ENCODE measurements at regions not wholly inside any gene's neighbourhood (a gene's known extent, or its start where the extent isn't known, plus 50 kb on each side); places are given as distances from the start of the nearest gene placed in this dataset.

DNA sequence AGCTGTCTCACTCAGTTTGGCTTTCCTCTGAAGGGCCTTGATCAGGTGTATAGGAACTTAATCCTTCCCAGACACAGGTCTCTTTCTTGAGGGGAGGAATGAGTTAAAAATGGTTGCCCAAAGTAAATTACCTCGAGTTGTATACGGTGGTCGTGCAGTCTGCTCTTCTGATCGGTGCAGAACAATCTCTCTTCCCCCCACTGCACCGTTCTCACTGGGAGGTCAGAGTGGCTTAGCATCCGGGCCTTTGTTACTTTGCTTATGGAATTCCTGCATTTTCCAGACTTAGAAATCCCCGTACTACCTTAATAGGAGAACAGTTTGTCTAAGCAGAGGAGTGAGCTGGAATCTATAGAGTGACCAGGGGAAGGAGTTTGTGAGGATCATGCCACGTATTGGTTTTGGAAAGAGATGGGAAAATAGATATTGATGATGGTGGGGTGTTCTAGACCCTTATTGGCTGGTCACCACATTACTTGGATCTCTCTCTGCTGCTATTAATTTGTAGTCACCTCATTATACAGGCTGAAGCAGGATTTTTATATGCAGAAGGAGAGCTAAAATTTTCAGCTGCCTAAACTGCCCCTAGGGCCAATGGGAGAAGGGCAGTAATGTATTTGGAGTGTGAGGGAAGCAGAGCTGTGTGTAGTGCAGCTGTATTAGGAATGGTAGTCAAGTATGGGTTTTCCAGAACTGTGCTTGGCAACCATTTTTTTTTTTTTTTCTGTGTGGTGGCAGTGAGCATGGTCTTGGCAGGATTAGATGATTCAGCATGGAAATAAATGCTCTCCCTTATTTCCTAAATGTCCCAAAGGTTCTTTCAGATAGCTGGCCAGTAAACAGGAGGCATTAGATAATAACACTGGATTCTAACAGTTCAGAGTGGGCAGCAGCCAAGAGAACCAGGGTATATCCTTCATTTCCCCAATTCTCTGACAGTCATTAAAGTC is 81.5 kb downstream of the NDUFS5 start (continued):
- TF ChIP-seq POU2F2 (IDR thresholded peaks at IDR 0.05; ENCODE audit: borderline replicate concordance, low read depth, low read length) (no peak), SUZ12 (IDR thresholded peaks at IDR 0.05; ENCODE audit: unreplicated experiment) (no peak), MTA3 (IDR thresholded peaks at IDR 0.05; ENCODE audit: borderline replicate concordance, low read length) (no peak)
- TF ChIP-seq, protein P1, sequence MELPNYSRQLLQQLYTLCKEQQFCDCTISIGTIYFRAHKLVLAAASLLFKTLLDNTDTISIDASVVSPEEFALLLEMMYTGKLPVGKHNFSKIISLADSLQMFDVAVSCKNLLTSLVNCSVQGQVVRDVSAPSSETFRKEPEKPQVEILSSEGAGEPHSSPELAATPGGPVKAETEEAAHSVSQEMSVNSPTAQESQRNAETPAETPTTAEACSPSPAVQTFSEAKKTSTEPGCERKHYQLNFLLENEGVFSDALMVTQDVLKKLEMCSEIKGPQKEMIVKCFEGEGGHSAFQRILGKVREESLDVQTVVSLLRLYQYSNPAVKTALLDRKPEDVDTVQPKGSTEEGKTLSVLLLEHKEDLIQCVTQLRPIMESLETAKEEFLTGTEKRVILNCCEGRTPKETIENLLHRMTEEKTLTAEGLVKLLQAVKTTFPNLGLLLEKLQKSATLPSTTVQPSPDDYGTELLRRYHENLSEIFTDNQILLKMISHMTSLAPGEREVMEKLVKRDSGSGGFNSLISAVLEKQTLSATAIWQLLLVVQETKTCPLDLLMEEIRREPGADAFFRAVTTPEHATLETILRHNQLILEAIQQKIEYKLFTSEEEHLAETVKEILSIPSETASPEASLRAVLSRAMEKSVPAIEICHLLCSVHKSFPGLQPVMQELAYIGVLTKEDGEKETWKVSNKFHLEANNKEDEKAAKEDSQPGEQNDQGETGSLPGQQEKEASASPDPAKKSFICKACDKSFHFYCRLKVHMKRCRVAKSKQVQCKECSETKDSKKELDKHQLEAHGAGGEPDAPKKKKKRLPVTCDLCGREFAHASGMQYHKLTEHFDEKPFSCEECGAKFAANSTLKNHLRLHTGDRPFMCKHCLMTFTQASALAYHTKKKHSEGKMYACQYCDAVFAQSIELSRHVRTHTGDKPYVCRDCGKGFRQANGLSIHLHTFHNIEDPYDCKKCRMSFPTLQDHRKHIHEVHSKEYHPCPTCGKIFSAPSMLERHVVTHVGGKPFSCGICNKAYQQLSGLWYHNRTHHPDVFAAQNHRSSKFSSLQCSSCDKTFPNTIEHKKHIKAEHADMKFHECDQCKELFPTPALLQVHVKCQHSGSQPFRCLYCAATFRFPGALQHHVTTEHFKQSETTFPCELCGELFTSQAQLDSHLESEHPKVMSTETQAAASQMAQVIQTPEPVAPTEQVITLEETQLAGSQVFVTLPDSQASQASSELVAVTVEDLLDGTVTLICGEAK (IDR thresholded peaks at IDR 0.05; ENCODE audit: borderline replicate concordance): no peak

DNA sequence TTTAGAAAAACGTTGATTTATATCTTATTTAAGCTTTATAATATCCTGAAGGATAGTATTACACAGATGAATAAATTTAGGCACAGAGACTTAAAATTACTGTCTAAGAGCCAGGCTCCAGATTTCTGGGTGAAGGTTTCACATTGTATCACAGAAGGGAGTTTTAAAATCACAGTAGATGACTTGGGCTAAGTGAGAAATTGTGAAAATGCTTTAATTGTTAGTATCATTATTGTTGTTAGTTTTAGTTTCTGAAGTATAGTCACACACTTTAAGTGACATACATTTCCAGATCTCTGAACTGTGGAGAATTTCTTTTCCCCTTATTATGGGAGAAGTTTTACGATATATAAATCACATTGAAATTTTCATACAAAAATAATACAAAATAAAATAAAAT is 83.5 kb downstream of the NDUFS5 start:
- no peaks in the 10 kb centered on the region for H3K9me3 ChIP-seq (replicated peaks; ENCODE audit: control insufficient read depth, insufficient read depth, low read length)
- ChIA-PET RAD21 (ENCODE audit: unreplicated experiment) (interaction anchor here (6.8 kb wide), 1 partner anchor 82 kb away, joined by 83 read pairs; no protein-coding TSS in a partner anchor), CTCF (interaction anchor here (0.9 to 7.0 kb wide), 5 partner anchors 7 to 149 kb away, joined by 5 to 127 read pairs (median 6); no protein-coding TSS in a partner anchor), POLR2A (interaction anchor here (0.6 to 1.8 kb wide), 3 partner anchors 32 to 160 kb away, joined by 4 to 7 read pairs (median 4); no protein-coding TSS in a partner anchor), SMC1A (ENCODE audit: uncharacterized antibody, unreplicated experiment) (interaction anchor here (0.8 to 8.3 kb wide), 9 partner anchors 12 to 162 kb away, joined by 3 to 149 read pairs (median 5); no protein-coding TSS in a partner anchor)
- in situ Hi-C loops (cut with MboI) (no loop called here), intact Hi-C loops (cut with micrococcal nuclease; ENCODE audit: unreplicated experiment) (loop anchor here (10.0 kb wide), 1 partner anchor 545 kb away; no protein-coding TSS in a partner anchor)
- BruUV-seq (replicated peaks): no TSS peak
- ATAC-seq: peak; percentile 37
- peak overlapping the region; percentile 94; the same call in 1 of the 2 replicates for H3K4me3 ChIP-seq
- peaks cover 2% of the 10 kb centered on the region; the same call in 1 of the 2 replicates for H4K20me1 ChIP-seq (ENCODE audit: control insufficient read depth, insufficient read depth)
- peaks cover 24% of the 10 kb centered on the region for H3K4me1 ChIP-seq (ENCODE audit: control insufficient read depth, insufficient read depth, low read length)
- WGBS (ENCODE audit: insufficient coverage, insufficient replicate concordance, low lambda C conversion rate, missing lambda C conversion rate): 13% methylated on average over 2 of the region's 2 CpGs
- H3K4me2 ChIP-seq (ENCODE audit: control insufficient read depth, insufficient read depth): peak overlapping the region; percentile 62
- H3K9ac ChIP-seq (ENCODE audit: control insufficient read depth, insufficient read depth, low read length): no peak overlapping the region
- H3K27me3 ChIP-seq (replicated peaks in 1 of 2; ENCODE audit: control insufficient read depth in 2 of 2, insufficient read depth in 2 of 2, low read length in 1 of 2): no peaks in the 10 kb centered on the region
- no peaks in the 10 kb centered on the region for H3K36me3 ChIP-seq (ENCODE audit: control insufficient read depth in 2 of 2, insufficient read depth in 2 of 2, low read length in 1 of 2)
- H3K79me2 ChIP-seq (ENCODE audit: control insufficient read depth, insufficient read depth, low read length): peaks cover 83% of the 10 kb centered on the region
- no peak for DNase-seq (ENCODE audit: low read depth, low spot score)
- no peak overlapping the region for H2AFZ ChIP-seq (ENCODE audit: control insufficient read depth, low read depth, low read length)
- peak; percentile 38 for FAIRE-seq
- peak overlapping the region; percentile 24 for H3K27ac ChIP-seq (ENCODE audit: control insufficient read depth, insufficient read depth)
- no peak for TF ChIP-seq POLR2A (IDR thresholded peaks at IDR 0.05; ENCODE audit: low read depth, low read length)
- peak; percentile 52 for TF ChIP-seq JUNB (IDR thresholded peaks at IDR 0.05)
- TF ChIP-seq, protein P2, sequence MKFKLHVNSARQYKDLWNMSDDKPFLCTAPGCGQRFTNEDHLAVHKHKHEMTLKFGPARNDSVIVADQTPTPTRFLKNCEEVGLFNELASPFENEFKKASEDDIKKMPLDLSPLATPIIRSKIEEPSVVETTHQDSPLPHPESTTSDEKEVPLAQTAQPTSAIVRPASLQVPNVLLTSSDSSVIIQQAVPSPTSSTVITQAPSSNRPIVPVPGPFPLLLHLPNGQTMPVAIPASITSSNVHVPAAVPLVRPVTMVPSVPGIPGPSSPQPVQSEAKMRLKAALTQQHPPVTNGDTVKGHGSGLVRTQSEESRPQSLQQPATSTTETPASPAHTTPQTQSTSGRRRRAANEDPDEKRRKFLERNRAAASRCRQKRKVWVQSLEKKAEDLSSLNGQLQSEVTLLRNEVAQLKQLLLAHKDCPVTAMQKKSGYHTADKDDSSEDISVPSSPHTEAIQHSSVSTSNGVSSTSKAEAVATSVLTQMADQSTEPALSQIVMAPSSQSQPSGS (IDR thresholded peaks at IDR 0.05; ENCODE audit: low read length): no peak
- 0 out of 4 replicates have a peak, but pooled peaks of 1 of the 2 experiments have one; percentile 11 for TF ChIP-seq BHLHE40 (IDR thresholded peaks at IDR 0.05; ENCODE audit: borderline replicate concordance in 1 of 2, low read depth in 2 of 2, low read length in 1 of 2)
- TF ChIP-seq CREM (IDR thresholded peaks at IDR 0.05; ENCODE audit: low read depth): no peak
- TF ChIP-seq, protein P3, sequence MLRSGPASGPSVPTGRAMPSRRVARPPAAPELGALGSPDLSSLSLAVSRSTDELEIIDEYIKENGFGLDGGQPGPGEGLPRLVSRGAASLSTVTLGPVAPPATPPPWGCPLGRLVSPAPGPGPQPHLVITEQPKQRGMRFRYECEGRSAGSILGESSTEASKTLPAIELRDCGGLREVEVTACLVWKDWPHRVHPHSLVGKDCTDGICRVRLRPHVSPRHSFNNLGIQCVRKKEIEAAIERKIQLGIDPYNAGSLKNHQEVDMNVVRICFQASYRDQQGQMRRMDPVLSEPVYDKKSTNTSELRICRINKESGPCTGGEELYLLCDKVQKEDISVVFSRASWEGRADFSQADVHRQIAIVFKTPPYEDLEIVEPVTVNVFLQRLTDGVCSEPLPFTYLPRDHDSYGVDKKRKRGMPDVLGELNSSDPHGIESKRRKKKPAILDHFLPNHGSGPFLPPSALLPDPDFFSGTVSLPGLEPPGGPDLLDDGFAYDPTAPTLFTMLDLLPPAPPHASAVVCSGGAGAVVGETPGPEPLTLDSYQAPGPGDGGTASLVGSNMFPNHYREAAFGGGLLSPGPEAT (IDR thresholded peaks at IDR 0.05; ENCODE audit: low read depth): peak; percentile 33; the same call in 1 of the 2 replicates
- TF ChIP-seq MTA2 (IDR thresholded peaks at IDR 0.05; ENCODE audit: low read depth): peak; percentile 78; the same call in 1 of the 2 replicates
- peak; percentile 34; the same call in 1 of the 2 replicates for TF ChIP-seq MXI1 (IDR thresholded peaks at IDR 0.05; ENCODE audit: low read depth, low read length)
- TF ChIP-seq ETV6 (conservative IDR thresholded peaks at IDR 0.05 in 1 of 2, IDR thresholded peaks at IDR 0.05 in 1 of 2; ENCODE audit: borderline replicate concordance in 1 of 2, low read depth in 1 of 2): no peak

All from GM12878 (cell line).